GM10266 (cell line): ENCODE measurements at regions not wholly inside any gene's neighbourhood (a gene's known extent, or its start where the extent isn't known, plus 50 kb on each side); places are given as distances from the start of the nearest gene placed in this dataset.

Source experiments
- DNase-seq: peaks from one replicate; pipeline ENCODE4 v3.0.0; 2012; ENCODE audit errors: extremely low spot score
- TF ChIP-seq, protein P1 (sequence below): IDR thresholded peaks from 2 replicates; pipeline ENCODE4 v1.5.1; 2012; ENCODE audit warnings: mild to moderate bottlenecking, low read depth; ENCODE audit not compliant: control insufficient read depth, insufficient read depth; ENCODE audit errors: missing control alignments

DNA sequence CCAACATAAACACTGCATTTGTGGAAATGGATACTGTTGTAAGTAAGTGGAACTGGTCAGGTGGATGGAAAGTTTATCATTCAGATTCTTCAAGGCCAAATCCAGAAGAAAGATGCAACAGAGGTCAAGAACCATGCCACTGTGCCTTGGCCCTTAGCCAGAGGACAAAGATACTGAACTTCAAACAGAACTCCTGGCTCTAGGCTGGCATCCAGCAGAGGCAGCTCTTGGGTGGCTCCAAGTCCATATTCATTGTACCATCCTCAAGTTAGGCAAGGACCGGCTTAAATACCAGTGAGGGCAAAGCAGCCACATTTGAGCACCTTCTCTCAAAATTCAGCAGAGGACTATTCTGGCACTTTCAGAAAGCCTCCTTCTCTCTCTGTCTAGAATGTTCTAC, 53.2 kb downstream of the DNAAF9 start:
- no peak for DNase-seq
- TF ChIP-seq, protein P1, sequence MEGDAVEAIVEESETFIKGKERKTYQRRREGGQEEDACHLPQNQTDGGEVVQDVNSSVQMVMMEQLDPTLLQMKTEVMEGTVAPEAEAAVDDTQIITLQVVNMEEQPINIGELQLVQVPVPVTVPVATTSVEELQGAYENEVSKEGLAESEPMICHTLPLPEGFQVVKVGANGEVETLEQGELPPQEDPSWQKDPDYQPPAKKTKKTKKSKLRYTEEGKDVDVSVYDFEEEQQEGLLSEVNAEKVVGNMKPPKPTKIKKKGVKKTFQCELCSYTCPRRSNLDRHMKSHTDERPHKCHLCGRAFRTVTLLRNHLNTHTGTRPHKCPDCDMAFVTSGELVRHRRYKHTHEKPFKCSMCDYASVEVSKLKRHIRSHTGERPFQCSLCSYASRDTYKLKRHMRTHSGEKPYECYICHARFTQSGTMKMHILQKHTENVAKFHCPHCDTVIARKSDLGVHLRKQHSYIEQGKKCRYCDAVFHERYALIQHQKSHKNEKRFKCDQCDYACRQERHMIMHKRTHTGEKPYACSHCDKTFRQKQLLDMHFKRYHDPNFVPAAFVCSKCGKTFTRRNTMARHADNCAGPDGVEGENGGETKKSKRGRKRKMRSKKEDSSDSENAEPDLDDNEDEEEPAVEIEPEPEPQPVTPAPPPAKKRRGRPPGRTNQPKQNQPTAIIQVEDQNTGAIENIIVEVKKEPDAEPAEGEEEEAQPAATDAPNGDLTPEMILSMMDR, result no peak

DNA sequence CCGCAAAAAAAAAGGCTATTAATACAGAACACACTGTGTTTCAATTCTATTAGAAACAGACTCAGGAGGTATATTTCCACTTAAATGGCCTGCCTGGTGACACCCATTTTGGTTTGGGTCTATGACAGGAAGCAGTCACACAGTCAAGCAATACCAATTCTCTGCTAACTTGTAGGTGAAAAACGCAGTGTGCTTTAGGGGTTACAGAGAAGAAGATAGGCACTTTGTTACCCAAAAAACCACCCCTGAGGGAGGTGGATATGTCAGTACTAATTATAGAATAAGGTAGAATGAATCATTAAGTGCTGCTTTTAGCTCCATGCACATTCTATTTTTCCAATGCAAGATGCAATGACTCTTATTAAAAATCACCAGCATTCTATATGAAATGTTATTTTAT, 53.8 kb downstream of the DNAAF9 start:
- no peak for DNase-seq
- TF ChIP-seq, protein P1, result no peak

DNA sequence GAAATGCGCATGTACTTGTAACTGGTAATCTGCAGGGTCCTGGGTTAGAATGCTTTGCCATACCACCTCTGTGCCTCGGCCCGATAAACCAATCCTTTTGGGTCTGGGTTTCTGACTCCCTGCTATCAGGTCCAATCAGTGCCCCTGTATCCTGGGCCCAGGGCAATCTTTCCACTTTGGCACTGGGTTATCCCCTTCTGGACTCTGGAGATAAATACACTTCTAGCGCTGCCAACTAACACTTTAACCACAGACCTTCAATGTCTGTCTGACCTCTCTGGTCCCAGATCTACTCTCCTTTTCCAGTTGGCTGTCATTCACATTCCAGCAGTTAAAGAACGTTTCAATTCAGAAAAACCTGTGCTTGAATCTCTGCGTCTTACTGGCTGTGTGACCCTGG, 55.3 kb downstream of the DNAAF9 start:
- DNase-seq, result no peak
- TF ChIP-seq, protein P1, result no peak

DNA sequence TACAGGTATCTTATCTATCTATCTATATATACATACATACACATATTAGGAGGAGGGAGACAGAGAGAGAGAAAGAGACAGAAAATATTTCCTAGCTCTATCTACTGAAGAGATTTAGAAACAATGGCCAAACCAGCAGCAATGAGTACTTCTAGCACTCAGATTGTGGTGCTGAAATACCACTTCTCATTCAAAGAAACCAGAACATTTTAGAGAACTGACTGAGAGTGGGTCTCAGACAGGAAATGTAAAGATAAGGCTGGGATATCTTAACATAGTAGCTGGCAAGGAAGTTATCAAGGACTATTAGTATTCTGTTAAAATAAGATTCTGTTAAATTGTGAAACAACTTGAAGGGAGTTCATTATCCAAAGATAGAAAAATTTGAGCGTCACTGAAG, 57.0 kb downstream of the DNAAF9 start:
- TF ChIP-seq, protein P1, result no peak
- DNase-seq, result no peak

DNA sequence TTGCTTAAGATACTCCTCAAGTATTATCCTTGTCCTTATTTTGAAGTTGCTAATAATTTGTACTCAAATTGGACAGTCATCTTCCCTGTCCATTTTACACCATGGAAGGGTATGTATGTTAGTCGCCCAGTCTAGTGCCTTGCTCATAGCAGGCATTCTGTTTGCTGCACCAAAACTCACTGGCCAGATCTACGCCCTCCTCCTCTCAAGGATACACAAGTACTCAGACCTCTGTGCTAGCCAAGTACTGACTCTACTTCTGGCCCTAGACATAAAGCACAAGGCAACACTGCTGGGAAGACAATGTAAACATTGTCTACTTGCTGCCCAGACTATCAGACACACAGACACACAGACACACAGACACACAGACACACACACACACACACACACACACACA, 57.7 kb downstream of the DNAAF9 start:
- DNase-seq, result no peak
- TF ChIP-seq, protein P1, result no peak

DNA sequence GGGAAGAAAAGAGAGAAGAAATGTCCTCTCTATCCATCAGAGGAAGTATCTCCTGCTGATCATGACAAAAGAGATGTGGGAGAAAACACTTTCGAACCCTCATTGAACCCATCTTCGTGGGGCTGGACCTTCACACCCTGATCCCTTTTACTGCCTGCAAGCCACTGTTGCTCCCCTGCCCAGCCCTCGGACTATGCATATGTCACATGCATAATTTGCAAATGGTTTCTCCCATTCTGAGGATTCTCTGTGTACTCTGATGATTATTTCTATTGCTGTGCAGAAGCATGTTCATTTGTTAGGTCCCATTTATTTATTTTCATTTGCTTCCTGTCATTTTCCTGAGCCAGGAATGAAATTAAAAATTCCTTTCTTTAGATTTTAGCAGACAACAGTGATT, 64.7 kb downstream of the DNAAF9 start:
- DNase-seq, result no peak
- TF ChIP-seq, protein P1, result no peak

DNA sequence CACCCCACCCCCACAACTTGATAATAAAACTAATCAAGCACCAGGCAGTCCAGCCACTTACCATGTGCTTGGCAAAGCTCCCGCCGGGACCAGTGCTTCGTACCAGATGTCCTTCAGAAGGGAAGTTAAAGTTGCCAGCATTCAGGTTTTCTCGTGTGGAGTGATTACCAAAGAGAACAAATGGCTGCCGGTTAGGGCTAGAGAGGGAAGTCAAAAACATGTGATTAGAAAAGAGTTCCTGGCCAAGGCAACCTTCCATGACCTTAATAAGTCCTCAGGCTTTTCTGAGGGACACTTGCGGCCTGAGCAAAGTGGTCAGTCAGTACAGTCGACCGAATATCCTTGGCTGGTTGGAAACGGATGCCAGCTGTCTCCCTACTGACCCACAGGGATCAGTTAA, 67.0 kb downstream of the DNAAF9 start:
- TF ChIP-seq, protein P1, result no peak
- DNase-seq, result no peak
